HG02763 (cell line): ENCODE measurements at regions not wholly inside any gene's neighbourhood (a gene's known extent, or its start where the extent isn't known, plus 50 kb on each side); places are given as distances from the start of the nearest gene placed in this dataset.

Experiments
- ATAC-seq: cut with Tn5 transposase; IDR thresholded peaks from one replicate; pipeline ENCODE4 v1.9.1; 2021; ENCODE audit warnings: mild to moderate bottlenecking, moderate library complexity; ENCODE audit not compliant: unreplicated experiment

- ATAC-seq: no peak
Measured at GRCh38 chr7:96638669-96639068, 71.0 kb downstream of the SEM1 start.

DNA sequence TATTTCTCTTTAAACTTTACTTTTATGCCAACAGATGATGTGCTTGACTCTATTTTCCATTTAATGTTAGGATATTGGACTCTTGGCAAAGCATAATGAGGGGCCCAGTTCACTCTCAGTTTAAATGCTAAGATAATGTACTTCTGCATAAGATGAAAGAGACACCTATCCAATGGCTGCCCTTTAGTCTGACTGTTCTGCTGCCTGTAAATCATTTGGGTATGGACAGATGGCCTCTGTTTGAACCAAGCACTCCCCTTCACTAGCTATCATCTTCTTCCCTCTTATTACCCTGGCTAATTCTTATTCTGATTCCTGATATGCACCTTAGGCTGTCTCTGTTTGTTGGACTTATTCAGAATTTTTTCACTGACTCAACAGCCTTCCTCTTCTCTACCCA lies 72.1 kb downstream of the SEM1 start:
- no peak for ATAC-seq

DNA sequence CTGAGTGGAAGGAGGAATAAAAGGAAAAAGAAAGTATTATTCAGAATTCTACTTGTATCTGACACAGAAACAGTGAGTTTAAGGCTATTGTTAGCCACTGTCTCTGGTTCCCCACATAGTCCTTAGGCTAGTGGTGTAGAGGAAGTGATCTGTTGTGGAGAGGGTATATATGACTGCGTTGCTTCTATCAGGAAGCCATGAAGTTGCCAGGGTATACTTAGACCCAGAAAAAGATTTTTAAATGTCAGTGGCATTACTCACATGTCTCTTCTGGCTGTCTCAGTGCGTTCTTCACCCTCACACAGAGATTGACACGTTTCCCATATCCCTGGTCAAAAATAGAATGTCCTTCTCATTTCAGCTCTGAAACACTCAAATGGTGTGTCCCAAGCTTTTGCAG lies 72.7 kb downstream of the SEM1 start:
- ATAC-seq: no peak

DNA sequence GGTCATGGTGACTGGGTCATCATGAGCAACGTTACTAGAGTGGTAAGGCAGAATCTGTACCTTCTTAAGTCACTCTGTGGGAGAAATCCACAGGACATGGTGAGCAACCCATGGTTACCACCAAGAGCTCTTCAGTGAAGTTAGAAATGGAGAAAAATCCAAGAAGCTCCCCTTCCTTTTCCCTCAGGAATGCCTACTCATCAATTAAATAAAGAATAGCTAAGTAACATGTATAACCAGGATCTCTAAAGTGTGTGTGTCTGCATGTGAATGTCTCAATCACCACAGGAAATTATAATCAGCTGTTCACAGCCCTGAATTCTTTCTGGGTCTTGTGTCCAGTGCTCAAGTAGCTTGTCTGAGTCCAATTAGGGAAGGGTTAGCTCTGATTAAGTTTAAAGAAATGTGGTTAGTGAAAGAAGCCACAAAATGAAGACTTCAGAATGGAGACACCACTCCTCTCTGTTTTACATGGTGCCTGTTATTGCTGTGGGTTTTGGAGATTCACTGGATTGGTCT lies 73.2 kb downstream of the SEM1 start:
- ATAC-seq: no peak

DNA sequence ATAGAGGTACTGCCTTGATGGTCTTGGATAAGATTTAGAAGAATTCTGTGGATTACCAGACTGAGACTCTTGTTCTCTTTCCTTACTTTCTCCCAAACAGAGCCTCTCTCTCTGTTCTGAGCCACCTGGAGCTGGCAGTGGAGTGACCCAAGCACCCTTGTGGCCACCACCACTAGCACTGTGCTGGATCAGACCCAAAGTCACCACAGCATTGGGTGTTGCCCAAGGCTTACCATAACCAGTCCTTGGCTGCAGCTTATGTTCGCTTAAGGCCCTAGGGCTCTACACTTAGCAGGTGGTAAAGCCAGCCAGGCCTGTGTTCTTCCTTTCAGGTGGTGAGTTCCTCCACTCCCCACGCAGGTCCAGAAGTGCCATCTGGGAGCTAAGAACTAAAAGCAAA lies 79.8 kb downstream of the SEM1 start:
- no peak for ATAC-seq

- ATAC-seq: no peak
Measured at GRCh38 chr7:96624954-96625353, 84.7 kb downstream of the SEM1 start.

- no peak for ATAC-seq
Measured at GRCh38 chr7:96621932-96622331, 87.7 kb downstream of the SEM1 start.

GRCh38 chr7:96614154-96614867 lies 95.3 kb downstream of the SEM1 start:
- no peak for ATAC-seq

GRCh38 chr7:96612034-96612433 lies 97.6 kb downstream of the SEM1 start:
- ATAC-seq: no peak

- ATAC-seq: no peak
Measured at GRCh38 chr7:96605045-96605716, 104.5 kb downstream of the SEM1 start.

GRCh38 chr7:96599288-96599936 lies 110.2 kb downstream of the SEM1 start:
- ATAC-seq: no peak

DNA sequence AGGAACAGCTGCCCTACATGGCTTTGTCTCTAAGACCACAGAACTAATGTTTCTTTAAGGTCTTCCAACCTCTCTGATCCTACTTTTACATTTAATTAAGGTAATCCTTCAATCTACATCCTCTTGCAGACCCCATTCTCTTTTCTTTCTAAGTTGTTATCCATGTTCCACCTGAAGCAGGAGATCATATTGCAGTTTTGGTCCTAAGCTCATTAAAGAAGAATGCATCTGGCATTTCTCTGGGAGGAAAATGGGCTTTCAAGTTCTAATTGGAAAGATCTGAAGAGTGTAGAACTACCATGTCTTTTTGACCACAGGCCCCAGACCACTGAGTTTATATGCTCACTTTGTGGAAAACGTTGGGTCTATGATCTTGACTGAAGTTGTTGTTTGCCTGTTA lies 111.2 kb downstream of the SEM1 start:
- no peak for ATAC-seq

- no peak for ATAC-seq
Measured at GRCh38 chr7:96596120-96596826, 113.4 kb downstream of the SEM1 start.

DNA sequence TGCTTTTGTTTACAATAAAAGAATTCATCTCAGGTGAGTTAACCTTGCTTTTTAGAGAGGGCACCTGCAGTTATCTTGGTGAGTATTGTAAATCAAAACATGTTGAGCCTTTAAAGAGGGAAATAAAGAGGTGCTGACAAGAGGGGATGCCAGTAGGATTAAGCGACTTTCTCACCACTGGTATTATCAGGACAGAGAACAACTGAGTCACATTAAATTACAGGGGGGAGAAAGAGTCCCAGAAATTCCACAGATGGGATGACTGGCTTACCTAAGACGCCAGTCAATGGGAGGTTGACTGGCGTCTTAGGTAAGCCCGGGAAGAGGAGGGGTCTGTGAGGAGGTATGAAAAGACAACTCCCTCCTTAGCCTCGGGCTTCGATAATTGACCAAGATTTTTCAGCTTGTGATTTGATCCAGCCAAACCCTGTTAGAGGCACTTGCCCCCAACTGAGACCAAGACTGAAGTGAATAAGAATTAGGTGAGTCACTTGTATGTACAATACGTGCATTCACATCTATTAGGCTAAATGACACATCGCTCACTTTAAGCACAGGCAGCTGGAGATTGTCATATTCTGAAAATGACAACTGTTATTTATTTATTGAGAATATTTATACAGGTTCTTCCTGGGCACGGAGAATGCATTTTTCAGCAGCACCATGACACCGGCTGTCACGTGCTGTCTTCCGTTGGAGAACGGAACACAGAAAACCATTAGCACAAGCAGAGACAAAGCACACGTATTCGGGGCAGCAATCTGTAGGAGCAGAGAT lies 117.6 kb downstream of the SEM1 start:
- ATAC-seq: no peak

DNA sequence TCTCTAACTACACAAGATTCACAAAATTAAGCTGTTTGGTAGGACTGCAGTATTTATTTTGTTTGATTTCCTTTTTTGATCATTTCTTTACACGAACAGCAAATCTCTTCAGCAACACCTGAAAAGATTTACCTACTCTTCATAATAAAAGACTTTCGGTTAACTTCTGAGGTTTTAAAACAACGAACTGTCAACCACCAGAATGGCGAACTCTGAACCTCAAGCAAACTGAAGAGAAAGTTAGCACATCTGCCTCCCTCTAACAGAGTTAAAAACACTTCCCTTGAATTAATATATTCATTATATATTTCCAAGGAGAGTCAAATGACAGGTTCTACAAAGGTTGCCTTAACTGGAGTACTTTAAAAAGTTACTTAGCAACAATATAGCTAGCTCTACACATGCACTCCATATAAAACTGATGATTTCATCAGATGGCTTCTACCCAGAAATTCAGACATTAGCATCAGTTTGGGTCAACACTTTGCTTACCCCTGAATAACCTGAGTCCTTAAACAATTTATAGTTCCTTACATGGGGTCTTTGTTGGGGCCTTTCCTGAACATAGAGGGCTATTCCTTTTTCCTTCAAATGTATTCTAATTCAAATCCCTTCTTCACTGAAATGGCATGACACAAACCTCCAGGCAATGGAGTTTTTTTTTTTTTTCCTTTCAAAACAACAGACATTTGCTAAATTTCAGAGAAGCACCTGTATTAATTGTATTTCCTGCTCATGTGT lies 118.3 kb downstream of the SEM1 start:
- no peak for ATAC-seq

DNA sequence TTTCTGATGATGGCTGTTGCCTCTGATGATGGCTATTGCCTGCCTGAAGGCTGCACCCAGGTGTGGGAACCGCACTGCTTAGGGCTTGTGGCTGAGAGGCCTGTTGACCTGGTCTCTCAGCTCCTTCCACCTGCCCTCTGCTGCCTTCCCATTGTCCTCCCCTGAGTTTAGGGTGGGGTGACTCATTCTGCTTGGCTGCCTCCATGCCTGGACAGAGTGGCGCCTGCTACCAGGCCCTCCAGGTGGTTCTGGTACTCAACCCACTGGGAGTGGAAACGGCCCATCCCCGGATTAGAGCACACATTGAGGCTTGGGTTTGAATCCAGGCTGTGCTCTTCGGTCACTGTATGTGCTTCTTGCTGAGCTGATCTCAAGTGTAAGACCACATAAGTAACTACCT lies 120.6 kb downstream of the SEM1 start:
- ATAC-seq: no peak

- ATAC-seq: no peak
Measured at GRCh38 chr7:96579119-96579518, 130.5 kb downstream of the SEM1 start.

DNA sequence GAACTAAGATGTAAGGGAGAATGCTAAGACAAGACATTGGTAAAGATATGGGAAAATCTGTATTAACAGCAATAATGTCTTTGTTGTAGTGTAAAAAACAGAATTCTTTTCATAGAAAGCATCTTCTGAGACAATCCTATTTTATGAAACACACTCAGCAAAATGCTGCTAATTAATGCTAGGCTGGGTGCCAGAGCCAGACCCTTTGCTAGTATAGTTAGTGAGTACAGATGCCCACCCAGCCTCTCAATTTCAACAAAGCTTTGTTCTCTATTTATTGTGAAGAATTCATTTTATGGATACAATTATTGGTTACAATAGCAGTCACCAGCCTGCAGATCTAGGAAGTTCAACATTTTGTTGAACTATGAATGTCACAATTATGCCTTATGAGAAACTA lies 131.0 kb downstream of the SEM1 start:
- no peak for ATAC-seq

- no peak for ATAC-seq
Measured at GRCh38 chr7:96563409-96563808, 146.2 kb downstream of the SEM1 start.

- ATAC-seq: no peak
Measured at GRCh38 chr7:96562966-96563365, 146.7 kb downstream of the SEM1 start.
